ENCODE measurements at regions not wholly inside any gene's neighbourhood (a gene's known extent, or its start where the extent isn't known, plus 50 kb on each side); places are given as distances from the start of the nearest gene placed in this dataset.

DNA sequence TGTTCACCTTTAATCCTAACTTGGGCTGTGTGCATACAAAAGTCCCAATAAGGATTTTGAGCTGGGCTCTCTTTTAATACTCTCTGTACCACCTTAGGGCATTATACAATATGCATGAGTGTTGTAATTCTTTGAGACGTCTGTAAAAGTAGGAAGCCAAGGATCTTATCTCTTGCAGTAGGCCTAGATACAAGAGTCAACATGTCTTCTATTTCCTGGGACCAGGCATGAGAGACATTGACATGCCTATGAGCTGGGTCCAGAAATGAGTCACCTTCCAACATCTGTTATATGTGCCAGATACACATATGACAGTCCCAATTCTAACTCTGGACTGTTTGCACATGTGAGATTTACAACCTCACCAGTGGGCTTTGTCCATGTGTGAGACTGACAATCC, 1911.2 kb downstream of the TP53TG3F start:
- Histone ChIP-seq H3K4me1 (no peaks in the 10 kb centered on the region), H3K27ac (no peak overlapping the region), H3K4me3 (no peak overlapping the region), H3K36me3 (no peaks in the 10 kb centered on the region), H3K9me3 (no peaks in the 10 kb centered on the region), H3K27me3 (no peaks in the 10 kb centered on the region)
- intact Hi-C loops (cut with DNase I; ENCODE audit: low total_unique reads), result no loop called here
- in situ Hi-C loops (cut with MboI; ENCODE audit: low sequenced_read_pairs in 4 of 4), result no loop called here
- TF ChIP-seq CTCF (IDR thresholded peaks at IDR 0.05 in 4 of 5, conservative IDR thresholded peaks at IDR 0.05 in 1 of 5) (no peak), POLR2A (IDR thresholded peaks at IDR 0.05) (no peak)
- DNase-seq, result no peak
- no peak for ATAC-seq

- TF ChIP-seq POLR2A (IDR thresholded peaks at IDR 0.05) (no peak), CTCF (IDR thresholded peaks at IDR 0.05 in 4 of 5, conservative IDR thresholded peaks at IDR 0.05 in 1 of 5) (no peak)
- Histone ChIP-seq H3K36me3 (no peaks in the 10 kb centered on the region), H3K9me3 (no peaks in the 10 kb centered on the region), H3K4me3 (no peak overlapping the region), H3K27ac (no peak overlapping the region), H3K4me1 (no peaks in the 10 kb centered on the region), H3K27me3 (no peaks in the 10 kb centered on the region)
- DNase-seq, result no peak
- in situ Hi-C loops (cut with MboI; ENCODE audit: low sequenced_read_pairs in 4 of 4) (loop anchor here in 1 of 4 donors (25.0 kb wide), 1 partner anchor 110 kb away; no protein-coding TSS in a partner anchor), intact Hi-C loops (cut with DNase I; ENCODE audit: low total_unique reads) (no loop called here)
- no peak for ATAC-seq
These were observed 1917.7 kb downstream of the TP53TG3F start for GRCh38 chr16:35377142-35377541.

DNA sequence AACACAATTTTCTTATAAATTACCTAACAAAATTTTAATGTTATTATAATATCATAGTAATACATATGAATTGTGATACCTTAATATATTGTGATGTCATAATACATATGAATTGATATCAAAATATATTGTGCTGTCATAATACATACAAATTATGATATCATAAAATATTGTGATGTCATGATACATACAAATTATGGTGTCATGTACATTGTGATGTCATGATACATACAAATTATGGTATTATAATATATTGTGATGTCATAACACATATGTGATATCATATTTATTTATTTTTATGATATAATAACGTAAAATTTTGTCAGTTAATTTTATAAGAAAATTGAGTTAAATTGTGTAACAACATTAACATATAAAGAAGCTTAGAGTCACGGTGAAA, 1927.2 kb downstream of the TP53TG3F start:
- intact Hi-C loops (cut with DNase I; ENCODE audit: low total_unique reads) (no loop called here), in situ Hi-C loops (cut with MboI; ENCODE audit: low sequenced_read_pairs in 4 of 4) (loop anchor here in 1 of 4 donors (25.0 kb wide), 1 partner anchor 101 kb away; no protein-coding TSS in a partner anchor)
- no peaks in the 10 kb centered on the region for H3K27me3 ChIP-seq
- TF ChIP-seq POLR2A (IDR thresholded peaks at IDR 0.05), result no peak
- TF ChIP-seq CTCF (IDR thresholded peaks at IDR 0.05 in 4 of 5, conservative IDR thresholded peaks at IDR 0.05 in 1 of 5), result no peak
- no peak overlapping the region for H3K27ac ChIP-seq
- H3K9me3 ChIP-seq, result no peaks in the 10 kb centered on the region
- H3K36me3 ChIP-seq, result no peaks in the 10 kb centered on the region
- no peak for ATAC-seq
- H3K4me1 ChIP-seq, result no peaks in the 10 kb centered on the region
- DNase-seq, result no peak
- H3K4me3 ChIP-seq, result no peak overlapping the region

DNA sequence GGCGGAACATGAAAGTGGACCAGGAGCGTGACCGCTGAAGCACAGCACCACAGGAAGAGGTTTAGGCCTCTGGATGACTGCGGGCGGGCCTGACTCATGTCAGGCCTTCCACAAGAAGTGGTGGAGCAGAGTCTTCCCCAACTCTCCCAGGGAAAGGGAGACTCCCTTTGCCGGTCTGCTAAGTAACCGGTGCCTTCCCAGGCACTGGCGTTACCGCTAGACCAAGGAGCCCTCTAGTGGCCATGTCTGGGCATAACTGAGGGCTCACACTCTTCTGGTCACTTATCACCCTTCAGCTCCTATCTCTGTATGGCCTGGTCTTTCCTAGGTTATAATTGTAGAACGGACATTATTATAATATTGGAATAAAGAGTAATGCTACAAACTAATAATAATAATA, 1931.9 kb downstream of the TP53TG3F start:
- Histone ChIP-seq H3K36me3 (no peaks in the 10 kb centered on the region), H3K9me3 (no peaks in the 10 kb centered on the region), H3K4me3 (no peak overlapping the region), H3K27me3 (no peaks in the 10 kb centered on the region), H3K27ac (no peak overlapping the region), H3K4me1 (no peaks in the 10 kb centered on the region)
- peak in 3 of 5 experiments; percentile 17 to 56 (median 28) for TF ChIP-seq CTCF (IDR thresholded peaks at IDR 0.05 in 4 of 5, conservative IDR thresholded peaks at IDR 0.05 in 1 of 5)
- TF ChIP-seq POLR2A (IDR thresholded peaks at IDR 0.05), result no peak
- ATAC-seq, result peak in 1 of 2 donors; percentile 51
- in situ Hi-C loops (cut with MboI; ENCODE audit: low sequenced_read_pairs in 4 of 4) (loop anchor here in 1 of 4 donors (25.0 kb wide), 1 partner anchor 96 kb away; no protein-coding TSS in a partner anchor), intact Hi-C loops (cut with DNase I; ENCODE audit: low total_unique reads) (no loop called here)
- DNase-seq, result no peak

GRCh38 chr16:35398180-35398579, 1938.8 kb downstream of the TP53TG3F start:
- no peaks in the 10 kb centered on the region for H3K36me3 ChIP-seq
- H3K4me1 ChIP-seq, result no peaks in the 10 kb centered on the region
- intact Hi-C loops (cut with DNase I; ENCODE audit: low total_unique reads), result no loop called here
- TF ChIP-seq POLR2A (IDR thresholded peaks at IDR 0.05), result no peak
- TF ChIP-seq CTCF (IDR thresholded peaks at IDR 0.05 in 4 of 5, conservative IDR thresholded peaks at IDR 0.05 in 1 of 5), result no peak
- H3K27me3 ChIP-seq, result no peaks in the 10 kb centered on the region
- in situ Hi-C loops (cut with MboI; ENCODE audit: low sequenced_read_pairs in 4 of 4), result loop anchor here in 1 of 4 donors (25.0 kb wide), 1 partner anchor 89 kb away; no protein-coding TSS in a partner anchor
- ATAC-seq (no peak), DNase-seq (no peak)
- H3K9me3 ChIP-seq, result no peaks in the 10 kb centered on the region
- H3K4me3 ChIP-seq, result no peak overlapping the region
- H3K27ac ChIP-seq, result no peak overlapping the region

Data from gastrocnemius medialis (tissue), 4 donors.